ENCODE measurements at regions not wholly inside any gene's neighbourhood (a gene's known extent, or its start where the extent isn't known, plus 50 kb on each side); places are given as distances from the start of the nearest gene placed in this dataset.

DNA sequence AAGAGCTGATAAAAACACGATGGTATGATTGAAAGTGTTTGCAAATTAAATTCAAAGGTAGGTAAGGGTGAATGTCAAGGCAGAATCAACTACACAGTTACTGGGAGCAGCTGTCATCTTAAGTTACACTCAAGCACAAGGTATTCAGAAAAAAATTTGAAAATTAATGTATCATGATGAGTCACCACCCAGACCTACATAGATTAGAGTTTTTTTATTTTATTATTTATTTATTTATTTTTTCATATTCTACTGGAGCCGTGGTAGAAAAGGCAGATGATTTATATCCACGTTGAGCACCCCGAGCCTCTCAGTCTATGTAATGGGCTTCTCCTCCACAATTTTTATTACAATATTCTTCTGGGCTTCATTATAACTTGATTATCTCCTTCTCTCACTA, 728.9 kb upstream of the ARGLU1 start:
- DNase-seq = no peak

DNA sequence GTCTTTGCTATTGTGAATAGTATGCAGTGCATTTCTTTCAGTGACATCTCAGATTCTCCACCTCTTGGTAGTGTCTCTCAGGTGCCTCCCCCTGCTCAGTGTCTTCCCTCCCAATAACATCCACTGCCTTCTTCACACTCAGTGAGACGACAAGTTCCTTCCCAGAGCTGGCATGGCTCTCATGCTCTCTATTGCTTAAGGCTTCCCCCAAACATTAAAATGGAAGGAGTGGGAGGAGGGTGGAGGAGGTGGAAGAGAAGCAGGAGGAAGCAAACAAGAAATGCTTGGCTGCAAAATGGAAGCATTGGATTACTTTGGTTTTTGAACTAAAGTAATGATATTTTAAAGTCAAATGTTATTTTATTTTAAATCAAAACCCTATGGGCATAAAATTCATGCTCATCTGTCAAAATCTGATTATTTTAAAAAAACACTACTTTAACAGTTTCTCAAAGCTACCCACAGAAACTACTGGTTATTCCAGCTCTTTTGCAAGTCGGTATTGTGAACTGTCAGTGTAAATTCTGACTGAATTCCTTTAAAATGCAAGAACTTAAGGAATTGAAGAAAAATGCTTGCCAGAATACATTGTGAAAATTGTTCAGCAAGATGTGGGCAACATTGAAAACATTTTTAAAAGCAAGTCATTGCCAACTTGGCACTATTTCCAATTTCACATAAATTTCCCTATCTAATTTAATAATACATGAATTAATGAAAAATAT, 727.6 kb upstream of the ARGLU1 start:
- DNase-seq = no peak

DNA sequence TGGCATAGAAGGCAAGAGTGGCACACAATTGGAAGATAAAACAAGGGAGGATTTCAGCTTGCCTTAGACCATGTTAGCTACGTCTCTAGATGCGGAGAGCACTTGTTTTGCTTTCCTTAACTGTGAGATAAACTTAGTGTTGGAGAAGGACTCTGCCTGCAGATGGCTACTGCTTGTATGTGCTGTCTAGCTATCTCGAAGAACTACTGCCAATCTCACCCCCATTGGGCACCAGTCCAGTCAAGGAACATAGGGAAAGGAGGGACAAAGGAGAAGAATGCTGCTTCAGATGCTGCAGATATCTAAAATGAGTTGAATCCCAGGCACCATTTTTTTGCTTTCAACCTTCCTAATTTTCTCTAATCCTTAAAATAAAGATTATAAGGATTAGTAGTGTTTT, 726.0 kb upstream of the ARGLU1 start:
- DNase-seq = no peak

DNA sequence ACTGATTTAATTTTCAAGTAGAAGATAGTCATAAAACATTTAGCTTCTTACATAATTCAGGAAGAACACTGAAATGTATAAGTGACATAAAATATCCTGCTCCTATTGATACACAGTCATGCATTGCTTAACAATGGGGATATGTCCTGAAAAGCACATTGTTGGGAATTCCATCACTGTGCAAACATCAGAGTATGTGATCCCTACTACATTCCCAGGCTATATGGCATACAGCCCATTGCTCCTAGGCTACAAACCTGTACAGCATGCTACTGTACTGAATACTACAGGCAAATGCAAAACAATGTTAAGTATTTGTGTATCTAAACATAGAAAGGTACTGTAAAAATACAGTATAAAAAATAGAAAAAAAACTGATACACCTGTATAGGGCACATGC, 723.9 kb upstream of the ARGLU1 start:
- no peak for DNase-seq

DNA sequence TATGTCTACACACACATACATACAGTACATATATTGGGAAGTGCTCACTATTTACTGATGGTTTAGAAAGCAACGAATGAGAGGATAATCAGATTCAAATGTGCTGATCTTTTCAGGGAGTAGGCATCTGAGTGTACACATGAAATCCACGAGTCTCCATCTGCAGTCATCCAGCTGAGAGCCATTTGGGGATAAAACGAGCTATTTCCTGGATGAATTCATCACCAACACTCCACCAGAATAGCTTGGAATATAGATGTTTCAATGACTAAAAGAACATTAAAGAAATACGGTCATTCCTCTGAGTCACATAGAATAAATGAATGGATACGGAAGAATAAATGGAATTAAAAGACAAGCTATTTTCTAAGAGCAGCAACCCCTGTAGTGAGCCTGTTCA, 721.6 kb upstream of the ARGLU1 start:
- no peak for DNase-seq

DNA sequence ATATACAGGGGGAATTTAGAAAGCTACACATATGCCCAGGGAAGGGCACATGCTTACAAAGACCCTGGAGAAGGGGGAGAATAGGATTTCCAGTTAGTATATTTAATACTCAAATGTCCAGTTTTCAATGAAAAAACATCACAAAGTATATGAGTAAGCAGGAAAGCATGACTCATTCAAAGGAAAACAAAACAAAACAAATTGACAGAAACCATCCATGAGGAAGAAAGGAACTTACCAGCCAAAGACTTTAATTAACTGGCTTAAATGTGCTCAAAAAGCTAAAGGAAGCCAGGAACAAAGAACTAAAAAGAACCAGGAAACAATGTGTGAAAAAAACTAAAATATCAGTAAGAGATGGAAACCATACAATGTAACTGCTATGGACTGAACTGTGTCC, 716.2 kb upstream of the ARGLU1 start:
- DNase-seq = no peak

DNA sequence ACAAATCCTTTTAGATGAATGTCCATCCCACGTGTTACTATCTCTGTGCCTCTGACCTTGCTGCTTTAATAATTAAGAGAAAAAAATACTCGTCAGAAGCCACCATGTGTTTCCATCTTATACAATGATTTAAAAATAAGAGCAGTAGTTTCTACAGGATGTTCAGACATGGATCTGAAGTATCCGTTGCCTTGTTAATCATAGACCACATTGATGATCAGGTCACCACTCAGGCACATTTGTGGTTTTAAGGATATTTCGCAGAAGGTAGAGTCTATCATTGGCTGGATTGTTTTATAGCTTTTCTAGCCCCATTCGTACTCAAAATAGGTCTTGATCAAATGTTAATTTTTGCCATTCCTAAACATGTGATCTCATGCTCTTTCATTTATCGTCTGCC, 710.0 kb upstream of the ARGLU1 start:
- no peak for DNase-seq

DNA sequence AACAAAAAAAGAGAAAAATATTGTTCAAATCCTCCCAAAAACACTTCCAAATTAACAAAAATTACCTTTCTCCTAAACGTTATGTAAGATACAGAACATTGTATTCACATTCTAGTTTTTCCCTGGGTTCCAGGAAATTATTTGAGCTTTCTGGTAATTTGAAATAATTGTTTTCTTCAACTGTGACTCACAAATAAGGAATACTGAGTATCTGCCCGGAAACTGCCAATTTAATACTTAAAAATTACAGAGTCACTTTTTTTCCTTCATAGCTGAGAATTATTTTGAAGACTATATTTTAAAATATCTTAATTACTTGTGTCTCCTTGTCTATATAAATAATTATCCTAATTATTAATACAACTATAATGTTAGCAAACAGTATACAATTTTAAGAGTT, 709.0 kb upstream of the ARGLU1 start:
- no peak for DNase-seq

DNA sequence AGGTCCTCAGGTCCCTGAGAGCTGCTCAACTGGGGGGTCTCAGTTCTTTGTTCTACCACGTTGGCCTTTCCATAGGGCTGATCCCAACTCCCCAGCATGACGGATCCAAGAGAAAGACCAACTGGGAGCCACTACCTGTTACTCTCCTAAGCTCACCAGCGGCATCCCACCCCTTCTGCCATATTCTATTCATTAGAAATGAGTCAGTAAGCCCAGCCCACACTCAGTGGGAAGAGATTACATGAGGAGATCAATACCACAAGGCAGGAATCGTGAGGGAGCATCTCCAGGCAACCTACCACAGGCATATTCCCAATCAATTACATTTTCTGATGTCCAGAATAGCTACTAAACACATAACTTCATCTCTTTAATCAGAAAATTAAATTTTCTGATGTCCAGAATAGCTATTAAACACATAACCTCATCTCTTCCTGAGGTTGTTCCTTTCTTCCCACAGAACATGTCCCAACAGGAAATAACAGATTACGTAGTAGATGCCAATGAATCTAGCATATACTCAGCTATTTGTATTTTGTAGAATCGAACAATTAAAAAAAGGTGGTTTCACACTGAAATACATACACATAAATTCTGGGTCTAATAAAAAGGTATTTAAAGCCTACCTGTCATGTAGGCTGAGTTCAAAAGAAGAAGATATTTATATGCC, 708.1 kb upstream of the ARGLU1 start:
- DNase-seq = no peak

DNA sequence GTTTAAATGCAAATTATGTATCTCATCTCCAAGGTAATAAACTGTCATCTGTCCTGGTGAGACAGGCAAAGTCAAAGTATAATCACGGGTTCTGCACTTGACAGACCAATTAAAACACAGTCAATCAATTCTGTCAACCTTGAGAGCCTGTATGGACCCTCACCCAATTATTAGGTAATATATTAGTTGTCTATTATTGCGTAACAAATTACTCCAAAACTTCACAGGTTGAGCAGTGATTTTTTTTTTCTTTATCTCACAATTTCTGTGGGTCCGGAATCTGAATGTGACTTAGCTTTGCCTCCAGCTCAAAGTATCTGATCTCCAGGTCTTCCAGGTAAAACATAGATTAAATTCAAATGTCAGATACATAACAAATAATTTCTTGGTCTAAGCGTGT, 707.4 kb upstream of the ARGLU1 start:
- no peak for DNase-seq

DNA sequence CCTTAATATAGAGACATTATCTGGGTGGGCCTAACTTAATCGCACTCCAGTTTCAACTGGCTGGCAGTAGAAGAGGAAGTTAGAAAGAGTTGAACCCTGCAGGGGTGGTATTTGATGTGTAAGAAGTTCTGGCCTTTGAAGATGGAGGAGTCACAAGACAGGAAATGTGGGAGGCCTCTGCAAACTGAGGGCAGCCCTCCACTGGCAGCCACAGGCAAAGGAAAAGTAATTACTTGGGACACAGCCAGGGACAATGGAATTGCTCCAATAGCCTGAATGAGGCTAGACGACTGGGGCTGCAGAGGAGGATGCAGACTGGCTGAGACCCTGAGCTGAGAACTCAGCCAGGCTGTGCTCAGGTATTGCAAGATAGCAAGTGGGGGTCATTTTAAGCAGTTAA, 703.3 kb upstream of the ARGLU1 start:
- DNase-seq = no peak

DNA sequence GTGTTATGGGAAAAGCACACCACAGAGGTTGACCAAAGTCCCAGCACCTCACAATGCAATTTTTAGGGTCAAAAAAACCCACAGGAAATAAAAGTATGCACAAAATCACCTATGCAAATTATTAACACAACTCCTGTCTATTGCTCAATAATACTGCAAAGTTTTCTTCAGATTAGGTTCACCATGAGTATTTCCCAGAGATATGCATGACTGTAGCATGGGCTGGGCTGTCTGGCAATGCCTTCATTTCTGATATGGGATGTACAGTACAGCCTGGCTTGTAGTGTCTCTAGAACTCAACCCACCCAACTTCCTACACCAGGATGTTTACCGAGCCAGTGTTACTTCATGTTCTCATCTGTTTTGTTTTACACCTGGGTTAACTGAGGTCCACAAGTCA, 698.7 kb upstream of the ARGLU1 start:
- DNase-seq = no peak

DNA sequence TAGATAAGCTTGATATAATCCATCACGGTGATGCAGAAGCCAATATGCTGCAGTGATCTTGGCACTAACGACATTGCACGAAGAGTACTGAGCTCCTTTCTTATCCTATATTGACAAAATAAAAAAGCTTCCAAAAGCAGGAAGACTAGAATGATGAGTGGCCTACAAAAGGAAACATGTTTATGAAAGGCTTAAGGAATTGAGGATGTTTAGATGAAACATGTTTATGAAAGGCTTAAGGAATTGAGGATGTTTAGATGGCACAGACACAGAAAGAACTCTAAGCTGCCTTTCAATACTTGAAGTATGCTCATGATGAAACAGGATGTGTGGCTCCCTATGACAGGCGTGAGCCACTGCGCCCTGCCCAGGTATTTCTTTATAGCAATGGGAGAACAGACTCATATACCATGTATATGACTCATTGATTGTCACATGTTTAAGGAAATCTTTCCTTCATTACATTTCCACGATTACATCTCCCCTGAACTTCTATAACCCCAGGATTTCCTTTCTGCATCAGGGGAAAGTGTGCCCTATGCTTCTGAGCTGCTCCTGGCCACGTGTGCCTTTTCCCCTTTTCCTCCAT, 690.8 kb upstream of the ARGLU1 start:
- DNase-seq = no peak

DNA sequence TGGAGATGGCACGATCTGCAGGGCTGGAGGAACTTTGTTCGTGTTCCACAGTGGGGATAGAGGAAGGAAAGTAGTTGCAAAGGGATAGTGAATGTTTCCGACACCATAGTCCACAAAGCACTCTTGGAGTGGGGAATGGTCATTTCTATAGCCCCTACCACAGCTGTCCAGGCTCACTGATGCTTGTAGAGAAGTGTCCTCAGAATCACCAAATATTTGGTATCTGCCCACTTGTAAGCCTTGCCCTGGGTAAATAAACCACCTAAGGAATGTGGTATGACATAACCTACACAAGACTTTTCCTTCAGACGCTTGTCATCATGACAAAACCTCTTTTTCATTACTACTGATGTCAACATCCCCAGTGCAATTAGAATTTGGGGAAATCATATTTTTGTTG, 686.5 kb upstream of the ARGLU1 start:
- DNase-seq = no peak

DNA sequence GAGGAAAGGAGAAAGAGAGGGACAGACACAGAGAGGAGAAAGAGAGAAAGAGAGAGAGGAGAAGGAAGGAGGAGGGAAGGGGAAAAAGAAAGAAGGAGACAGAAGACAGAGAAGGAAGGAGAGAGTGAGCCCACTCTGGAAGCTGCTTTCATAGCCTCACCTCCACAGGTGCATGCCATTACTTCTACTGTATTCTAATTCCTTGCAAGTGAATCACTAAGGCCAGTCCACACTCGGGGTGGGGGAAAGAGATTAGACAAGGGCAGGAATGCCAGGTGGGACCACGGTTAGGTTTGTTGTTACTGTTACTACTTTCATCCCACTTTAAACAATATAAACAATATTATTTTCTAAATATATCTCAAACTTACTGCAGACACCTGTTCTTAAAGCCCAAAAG, 684.5 kb upstream of the ARGLU1 start:
- DNase-seq = no peak

DNA sequence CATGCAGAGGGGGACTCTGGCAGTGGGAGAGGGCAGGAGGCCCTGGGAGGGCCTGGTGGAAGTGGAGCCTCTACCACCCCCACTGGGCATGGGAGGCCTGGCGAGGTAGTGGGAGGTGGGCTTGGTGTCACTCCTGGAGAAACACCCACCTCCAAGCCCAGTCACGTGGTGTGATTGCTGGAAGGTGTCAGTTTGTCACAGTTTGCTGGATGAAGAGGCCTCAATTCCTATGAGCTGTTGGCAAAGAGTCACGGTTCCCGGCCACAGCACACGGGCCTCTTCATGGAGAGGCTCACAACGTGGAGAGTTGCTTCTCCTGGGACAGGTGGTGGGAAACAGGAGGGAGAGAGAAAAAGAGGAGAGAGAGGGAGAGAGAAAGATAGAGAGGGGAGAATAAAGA, 684.1 kb upstream of the ARGLU1 start:
- DNase-seq = no peak

DNA sequence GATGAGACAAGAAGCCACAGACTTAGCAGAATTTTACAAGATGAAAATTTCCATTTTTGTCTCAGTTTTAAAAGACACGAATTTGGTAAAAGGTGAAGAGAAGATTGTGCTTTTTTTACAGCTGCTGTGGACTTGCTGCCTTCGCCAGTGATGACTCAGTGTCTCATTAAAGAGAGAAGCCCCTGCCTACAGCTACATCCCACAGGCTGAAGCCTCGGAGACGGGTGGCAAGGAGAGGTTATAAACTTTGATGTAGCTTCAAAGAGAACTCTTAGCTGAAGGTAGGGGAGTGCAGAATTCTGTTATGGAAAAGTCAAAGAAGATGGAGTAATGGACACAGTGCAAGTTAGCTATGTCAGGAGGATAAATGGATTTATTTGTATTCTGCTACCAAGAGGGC, 683.4 kb upstream of the ARGLU1 start:
- no peak for DNase-seq

DNA sequence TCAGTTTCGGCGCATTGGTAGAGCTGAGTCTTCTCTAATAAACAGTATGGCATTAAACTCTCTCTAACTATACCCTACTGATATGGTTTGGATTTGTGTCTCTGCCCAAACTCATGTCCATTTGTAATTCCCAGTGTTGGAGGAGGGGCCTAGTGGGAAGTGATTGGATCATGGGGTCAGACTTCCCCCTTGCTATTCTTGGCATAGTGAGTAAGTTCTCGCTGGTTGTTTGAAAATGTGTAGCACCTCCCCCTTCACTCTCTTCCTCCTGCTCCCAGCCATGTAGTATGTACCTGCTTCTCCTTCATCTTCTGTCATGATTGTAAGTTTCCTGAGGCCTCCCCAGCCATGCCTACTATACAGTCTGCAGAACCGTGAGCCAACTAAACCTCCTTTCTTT, 682.7 kb upstream of the ARGLU1 start:
- DNase-seq = no peak

DNA sequence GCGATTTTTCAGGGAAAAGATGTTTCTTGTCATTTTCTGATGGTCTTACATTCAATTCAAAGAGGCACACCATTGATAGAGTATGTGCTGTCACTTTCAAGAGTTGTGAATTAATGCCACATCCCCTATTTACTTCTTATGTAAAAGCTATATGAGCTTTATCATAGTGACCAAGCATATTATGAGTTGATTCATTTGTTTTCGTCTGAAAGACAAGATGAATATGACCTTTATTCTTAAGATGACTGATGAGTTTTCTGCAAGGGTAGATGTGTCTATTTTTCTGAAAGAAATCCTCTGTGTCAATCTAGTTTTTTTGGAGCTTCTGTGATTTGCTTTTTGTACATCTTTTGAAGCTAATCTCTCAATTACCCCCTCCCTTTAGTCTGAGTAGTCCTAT, 676.3 kb upstream of the ARGLU1 start:
- no peak for DNase-seq

DNA sequence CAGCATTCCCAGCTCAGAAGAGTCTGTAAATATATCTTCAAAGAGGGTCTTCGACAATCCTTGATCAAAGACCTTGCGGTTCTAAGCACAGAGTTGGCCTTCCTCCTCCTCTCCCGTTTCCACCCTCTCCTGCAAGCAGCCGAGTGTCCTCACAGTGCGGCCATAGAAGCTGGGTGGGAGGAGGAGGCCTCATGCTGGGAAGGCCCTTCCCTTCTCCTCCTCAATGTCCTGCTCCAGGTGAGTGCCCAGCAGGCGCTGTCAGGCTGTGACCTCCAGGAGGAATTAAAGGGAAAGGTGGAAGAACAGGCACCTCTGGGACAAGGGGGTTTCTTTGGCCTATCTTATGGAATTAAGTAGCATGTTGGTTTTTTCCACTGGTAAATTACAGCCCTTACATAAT, 674.2 kb upstream of the ARGLU1 start:
- DNase-seq = no peak

DNA sequence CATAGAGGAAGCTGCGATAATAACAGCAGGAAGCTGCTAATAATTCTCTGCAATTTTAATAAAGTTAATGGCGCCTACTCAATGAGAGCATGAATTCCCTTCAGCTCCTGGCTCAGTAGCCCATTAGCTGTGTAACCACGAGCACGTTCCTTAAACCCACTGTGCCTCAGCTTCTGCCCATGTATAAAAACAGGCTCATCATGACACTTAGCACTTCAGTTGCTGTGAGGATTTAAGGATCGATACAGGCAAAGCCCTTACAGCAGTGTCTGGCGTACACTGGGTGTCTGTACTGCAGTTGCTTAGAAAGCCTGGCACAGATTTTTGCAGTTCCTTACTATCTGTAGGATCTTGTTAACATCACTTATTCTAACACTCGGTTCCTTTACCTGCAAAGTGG, 673.4 kb upstream of the ARGLU1 start:
- no peak for DNase-seq

DNA sequence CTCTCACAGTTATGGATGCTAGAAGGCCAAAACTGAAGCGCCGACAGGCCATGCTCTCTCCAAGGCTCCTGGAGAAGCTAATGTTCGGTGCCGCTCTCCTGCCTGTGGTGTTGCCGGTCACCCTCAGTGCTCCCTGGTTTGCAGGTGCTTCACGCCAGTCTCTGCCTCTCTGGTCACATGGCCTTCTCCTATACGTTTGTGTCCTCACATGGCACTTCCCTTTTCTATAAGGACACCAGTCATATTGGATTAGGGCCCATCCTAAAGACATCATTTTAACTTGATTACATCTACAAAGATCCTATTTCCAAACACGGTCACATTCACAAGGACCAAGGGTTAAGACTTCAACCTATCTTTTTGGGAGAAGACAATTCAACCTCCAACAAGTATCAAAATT, 671.3 kb upstream of the ARGLU1 start:
- no peak for DNase-seq

DNA sequence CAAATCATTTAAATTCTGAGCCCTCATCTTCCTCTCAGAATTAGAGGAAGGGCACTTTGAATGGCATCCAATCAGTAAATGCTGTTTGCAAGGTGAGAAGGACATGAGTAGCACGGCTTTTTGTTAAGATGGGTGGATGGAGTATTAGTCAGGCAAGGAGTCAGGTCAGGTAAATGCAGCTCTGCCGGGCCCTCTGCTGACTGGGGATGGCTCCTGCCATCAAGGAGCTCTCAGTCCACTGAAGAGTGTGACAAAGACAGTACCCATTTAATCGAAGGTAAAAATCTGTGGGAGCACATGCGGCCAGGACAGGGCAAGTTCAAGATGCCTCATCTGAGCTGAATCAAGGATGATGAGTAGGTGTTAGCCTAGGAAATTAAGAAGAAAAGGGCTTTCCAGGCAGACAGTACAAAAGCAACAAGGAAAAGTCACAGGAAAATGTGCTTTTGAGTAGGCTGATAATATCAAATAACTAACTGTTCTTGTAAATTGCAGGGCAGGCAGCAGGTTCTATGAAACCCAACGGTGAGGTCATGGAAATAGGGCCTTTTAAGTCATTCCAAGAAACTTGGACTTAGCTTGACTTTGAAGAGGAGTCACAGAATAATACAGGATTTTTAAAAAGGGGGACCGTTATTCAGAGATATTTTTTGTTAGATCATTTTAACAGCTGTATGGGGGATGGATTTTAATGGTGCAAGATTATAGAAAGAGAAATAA, 670.5 kb upstream of the ARGLU1 start:
- DNase-seq = no peak
